ENCODE measurements at regions not wholly inside any gene's neighbourhood (a gene's known extent, or its start where the extent isn't known, plus 50 kb on each side); places are given as distances from the start of the nearest gene placed in this dataset.

DNA sequence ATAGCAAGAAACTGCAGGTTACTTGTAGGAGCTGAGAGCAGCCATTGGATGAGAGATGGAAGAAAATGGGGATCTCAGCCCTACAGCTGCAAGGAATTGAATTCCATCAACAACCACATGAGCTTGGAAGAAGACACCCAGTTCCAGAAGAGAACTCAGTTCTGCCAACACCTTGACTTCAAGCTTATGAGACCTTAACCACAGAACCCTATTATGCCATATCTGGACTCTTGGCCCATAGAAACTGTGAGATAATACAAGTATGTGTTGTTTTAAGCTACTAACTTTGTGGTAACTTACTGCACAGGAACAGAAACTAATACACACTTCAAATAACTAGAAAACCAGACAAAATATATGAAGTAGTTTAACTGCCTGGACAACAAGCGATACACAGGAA is 212.4 kb upstream of the CACNA2D1 start:
- TF ChIP-seq OSR2 (tag by site-specific recombination; IDR thresholded peaks at IDR 0.05) = no peak
- TF ChIP-seq YY1 (tag by site-specific recombination; IDR thresholded peaks at IDR 0.05) = no peak
- TF ChIP-seq ZNF433 (tag by site-specific recombination; IDR thresholded peaks at IDR 0.05; ENCODE audit: low read depth) = no peak
- TF ChIP-seq, protein P1, sequence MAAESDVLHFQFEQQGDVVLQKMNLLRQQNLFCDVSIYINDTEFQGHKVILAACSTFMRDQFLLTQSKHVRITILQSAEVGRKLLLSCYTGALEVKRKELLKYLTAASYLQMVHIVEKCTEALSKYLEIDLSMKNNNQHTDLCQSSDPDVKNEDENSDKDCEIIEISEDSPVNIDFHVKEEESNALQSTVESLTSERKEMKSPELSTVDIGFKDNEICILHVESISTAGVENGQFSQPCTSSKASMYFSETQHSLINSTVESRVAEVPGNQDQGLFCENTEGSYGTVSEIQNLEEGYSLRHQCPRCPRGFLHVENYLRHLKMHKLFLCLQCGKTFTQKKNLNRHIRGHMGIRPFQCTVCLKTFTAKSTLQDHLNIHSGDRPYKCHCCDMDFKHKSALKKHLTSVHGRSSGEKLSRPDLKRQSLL (tag by site-specific recombination; IDR thresholded peaks at IDR 0.05) = no peak
- TF ChIP-seq, protein P2, sequence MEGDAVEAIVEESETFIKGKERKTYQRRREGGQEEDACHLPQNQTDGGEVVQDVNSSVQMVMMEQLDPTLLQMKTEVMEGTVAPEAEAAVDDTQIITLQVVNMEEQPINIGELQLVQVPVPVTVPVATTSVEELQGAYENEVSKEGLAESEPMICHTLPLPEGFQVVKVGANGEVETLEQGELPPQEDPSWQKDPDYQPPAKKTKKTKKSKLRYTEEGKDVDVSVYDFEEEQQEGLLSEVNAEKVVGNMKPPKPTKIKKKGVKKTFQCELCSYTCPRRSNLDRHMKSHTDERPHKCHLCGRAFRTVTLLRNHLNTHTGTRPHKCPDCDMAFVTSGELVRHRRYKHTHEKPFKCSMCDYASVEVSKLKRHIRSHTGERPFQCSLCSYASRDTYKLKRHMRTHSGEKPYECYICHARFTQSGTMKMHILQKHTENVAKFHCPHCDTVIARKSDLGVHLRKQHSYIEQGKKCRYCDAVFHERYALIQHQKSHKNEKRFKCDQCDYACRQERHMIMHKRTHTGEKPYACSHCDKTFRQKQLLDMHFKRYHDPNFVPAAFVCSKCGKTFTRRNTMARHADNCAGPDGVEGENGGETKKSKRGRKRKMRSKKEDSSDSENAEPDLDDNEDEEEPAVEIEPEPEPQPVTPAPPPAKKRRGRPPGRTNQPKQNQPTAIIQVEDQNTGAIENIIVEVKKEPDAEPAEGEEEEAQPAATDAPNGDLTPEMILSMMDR (tag by site-specific recombination; IDR thresholded peaks at IDR 0.05) = no peak
- no peak for TF ChIP-seq ZNF23 (tag by site-specific recombination; IDR thresholded peaks at IDR 0.05; ENCODE audit: borderline replicate concordance)
- TF ChIP-seq, protein P3, sequence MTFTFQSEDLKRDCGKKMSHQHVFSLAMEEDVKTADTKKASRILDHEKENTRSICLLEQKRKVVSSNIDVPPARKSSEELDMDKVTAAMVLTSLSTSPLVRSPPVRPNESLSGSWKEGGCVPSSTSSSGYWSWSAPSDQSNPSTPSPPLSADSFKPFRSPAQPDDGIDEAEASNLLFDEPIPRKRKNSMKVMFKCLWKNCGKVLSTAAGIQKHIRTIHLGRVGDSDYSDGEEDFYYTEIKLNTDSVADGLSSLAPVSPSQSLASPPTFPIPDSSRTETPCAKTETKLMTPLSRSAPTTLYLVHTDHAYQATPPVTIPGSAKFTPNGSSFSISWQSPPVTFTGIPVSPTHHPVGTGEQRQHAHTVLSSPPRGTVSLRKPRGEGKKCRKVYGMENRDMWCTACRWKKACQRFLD (tag by site-specific recombination; IDR thresholded peaks at IDR 0.05) = no peak
- TF ChIP-seq ZNF626 (tag by site-specific recombination; IDR thresholded peaks at IDR 0.05) = no peak
- TF ChIP-seq, protein P4, sequence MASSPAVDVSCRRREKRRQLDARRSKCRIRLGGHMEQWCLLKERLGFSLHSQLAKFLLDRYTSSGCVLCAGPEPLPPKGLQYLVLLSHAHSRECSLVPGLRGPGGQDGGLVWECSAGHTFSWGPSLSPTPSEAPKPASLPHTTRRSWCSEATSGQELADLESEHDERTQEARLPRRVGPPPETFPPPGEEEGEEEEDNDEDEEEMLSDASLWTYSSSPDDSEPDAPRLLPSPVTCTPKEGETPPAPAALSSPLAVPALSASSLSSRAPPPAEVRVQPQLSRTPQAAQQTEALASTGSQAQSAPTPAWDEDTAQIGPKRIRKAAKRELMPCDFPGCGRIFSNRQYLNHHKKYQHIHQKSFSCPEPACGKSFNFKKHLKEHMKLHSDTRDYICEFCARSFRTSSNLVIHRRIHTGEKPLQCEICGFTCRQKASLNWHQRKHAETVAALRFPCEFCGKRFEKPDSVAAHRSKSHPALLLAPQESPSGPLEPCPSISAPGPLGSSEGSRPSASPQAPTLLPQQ (tag by site-specific recombination; IDR thresholded peaks at IDR 0.05) = no peak
- TF ChIP-seq REPIN1 (tag by site-specific recombination; IDR thresholded peaks at IDR 0.05; ENCODE audit: low read depth) = no peak
- no peak for TF ChIP-seq ZNF19 (tag by site-specific recombination; IDR thresholded peaks at IDR 0.05; ENCODE audit: low read depth)
- TF ChIP-seq, protein P5, sequence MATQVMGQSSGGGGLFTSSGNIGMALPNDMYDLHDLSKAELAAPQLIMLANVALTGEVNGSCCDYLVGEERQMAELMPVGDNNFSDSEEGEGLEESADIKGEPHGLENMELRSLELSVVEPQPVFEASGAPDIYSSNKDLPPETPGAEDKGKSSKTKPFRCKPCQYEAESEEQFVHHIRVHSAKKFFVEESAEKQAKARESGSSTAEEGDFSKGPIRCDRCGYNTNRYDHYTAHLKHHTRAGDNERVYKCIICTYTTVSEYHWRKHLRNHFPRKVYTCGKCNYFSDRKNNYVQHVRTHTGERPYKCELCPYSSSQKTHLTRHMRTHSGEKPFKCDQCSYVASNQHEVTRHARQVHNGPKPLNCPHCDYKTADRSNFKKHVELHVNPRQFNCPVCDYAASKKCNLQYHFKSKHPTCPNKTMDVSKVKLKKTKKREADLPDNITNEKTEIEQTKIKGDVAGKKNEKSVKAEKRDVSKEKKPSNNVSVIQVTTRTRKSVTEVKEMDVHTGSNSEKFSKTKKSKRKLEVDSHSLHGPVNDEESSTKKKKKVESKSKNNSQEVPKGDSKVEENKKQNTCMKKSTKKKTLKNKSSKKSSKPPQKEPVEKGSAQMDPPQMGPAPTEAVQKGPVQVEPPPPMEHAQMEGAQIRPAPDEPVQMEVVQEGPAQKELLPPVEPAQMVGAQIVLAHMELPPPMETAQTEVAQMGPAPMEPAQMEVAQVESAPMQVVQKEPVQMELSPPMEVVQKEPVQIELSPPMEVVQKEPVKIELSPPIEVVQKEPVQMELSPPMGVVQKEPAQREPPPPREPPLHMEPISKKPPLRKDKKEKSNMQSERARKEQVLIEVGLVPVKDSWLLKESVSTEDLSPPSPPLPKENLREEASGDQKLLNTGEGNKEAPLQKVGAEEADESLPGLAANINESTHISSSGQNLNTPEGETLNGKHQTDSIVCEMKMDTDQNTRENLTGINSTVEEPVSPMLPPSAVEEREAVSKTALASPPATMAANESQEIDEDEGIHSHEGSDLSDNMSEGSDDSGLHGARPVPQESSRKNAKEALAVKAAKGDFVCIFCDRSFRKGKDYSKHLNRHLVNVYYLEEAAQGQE (tag by site-specific recombination; IDR thresholded peaks at IDR 0.05) = no peak
- TF ChIP-seq ZNF48 (tag by site-specific recombination; IDR thresholded peaks at IDR 0.05) = no peak
- TF ChIP-seq TCF7L2 (IDR thresholded peaks at IDR 0.05; ENCODE audit: borderline replicate concordance, low read depth, low read length) = no peak

Measured in HEK293 (cell line).